ENCODE measurements at regions not wholly inside any gene's neighbourhood (a gene's known extent, or its start where the extent isn't known, plus 50 kb on each side); places are given as distances from the start of the nearest gene placed in this dataset.

- Histone ChIP-seq H3K79me2 (ENCODE audit: low read depth) (no peaks in the 10 kb centered on the region), H2AFZ (replicated peaks) (peak overlapping the region; percentile 33), H3K9me3 (ENCODE audit: low read depth) (no peaks in the 10 kb centered on the region), H3K4me1 (no peaks in the 10 kb centered on the region), H3K27me3 (no peaks in the 10 kb centered on the region), H3K4me3 (no peak overlapping the region), H4K20me1 (ENCODE audit: low read depth) (no peaks in the 10 kb centered on the region), H3K36me3 (no peaks in the 10 kb centered on the region), H3K9ac (no peak overlapping the region), H3F3A (ENCODE audit: low read depth) (no peaks in the 10 kb centered on the region), H3K27ac (no peak overlapping the region), H3K4me2 (no peak overlapping the region)
- Mint-ChIP-seq H3K9me3 (peaks cover 4% of the 10 kb centered on the region), H3K4me1 (peaks cover 14% of the 10 kb centered on the region), H3K36me3 (no peaks in the 10 kb centered on the region), H3K27me3 (ENCODE audit: insufficient read depth, low read depth) (no peaks in the 10 kb centered on the region), H3K4me3 (no peak overlapping the region), H3K27ac (peak overlapping the region; percentile 27)
- no peak for TF ChIP-seq CTCF (IDR thresholded peaks at IDR 0.05)
- no peak for TF ChIP-seq EZH2phosphoT487 (IDR thresholded peaks at IDR 0.05)
- no peak for TF ChIP-seq EZH2 (IDR thresholded peaks at IDR 0.05)
- DNase-seq (ENCODE audit: low spot score): no peak
Measured at GRCh38 chr6:71446470-71446869, 157.9 kb downstream of the OGFRL1 start.

DNA sequence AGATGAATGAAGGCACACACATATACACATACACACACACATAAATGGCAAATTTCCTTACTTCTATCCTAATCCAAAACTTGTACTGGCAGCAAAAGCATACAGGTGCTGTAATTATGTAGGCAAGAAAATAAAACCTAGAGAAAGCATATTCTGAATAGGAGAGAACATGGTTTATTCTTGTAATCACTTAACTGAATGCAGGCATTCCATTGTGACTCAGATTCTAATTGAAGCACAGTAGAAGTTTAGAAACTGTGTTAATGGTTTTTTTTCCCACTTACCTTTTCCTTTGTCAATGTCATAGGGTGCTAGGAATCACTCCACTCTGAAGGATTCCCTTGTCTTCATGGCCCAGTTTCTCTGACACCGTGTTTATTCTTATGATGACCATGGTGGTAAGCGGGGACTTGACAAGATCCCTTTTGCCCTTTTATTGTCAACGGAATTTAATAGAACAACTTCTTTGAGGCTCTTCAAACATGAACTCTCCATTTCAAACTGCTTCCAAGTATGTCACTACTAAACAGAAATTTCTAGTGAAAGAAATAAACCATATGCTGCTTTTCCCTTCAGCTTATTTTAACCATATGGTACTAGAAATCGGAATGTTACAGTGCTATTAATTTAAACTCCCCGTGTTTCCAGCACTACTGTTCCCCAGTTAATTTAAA lies 164.2 kb downstream of the OGFRL1 start:
- Histone ChIP-seq H3K9me3 (ENCODE audit: low read depth) (no peaks in the 10 kb centered on the region), H3K36me3 (no peaks in the 10 kb centered on the region), H3K9ac (no peak overlapping the region), H3K4me2 (no peak overlapping the region), H2AFZ (replicated peaks) (no peak overlapping the region), H3F3A (ENCODE audit: low read depth) (no peaks in the 10 kb centered on the region), H3K27ac (no peak overlapping the region), H4K20me1 (ENCODE audit: low read depth) (no peaks in the 10 kb centered on the region), H3K79me2 (ENCODE audit: low read depth) (no peaks in the 10 kb centered on the region), H3K4me1 (no peaks in the 10 kb centered on the region), H3K4me3 (no peak overlapping the region), H3K27me3 (no peaks in the 10 kb centered on the region)
- Mint-ChIP-seq H3K4me3 (no peak overlapping the region), H3K9me3 (peaks cover 9% of the 10 kb centered on the region), H3K36me3 (no peaks in the 10 kb centered on the region), H3K27me3 (ENCODE audit: insufficient read depth, low read depth) (no peaks in the 10 kb centered on the region), H3K27ac (no peak overlapping the region), H3K4me1 (peaks cover 4% of the 10 kb centered on the region)
- TF ChIP-seq EZH2phosphoT487 (IDR thresholded peaks at IDR 0.05) (no peak), CTCF (IDR thresholded peaks at IDR 0.05) (no peak)
- no peak for DNase-seq (ENCODE audit: low spot score)

GRCh38 chr6:71453371-71453706 lies 164.7 kb downstream of the OGFRL1 start:
- no peaks in the 10 kb centered on the region for H3K4me1 ChIP-seq
- Mint-ChIP-seq H3K27ac (no peak overlapping the region), H3K36me3 (no peaks in the 10 kb centered on the region), H3K9me3 (peaks cover 9% of the 10 kb centered on the region), H3K4me1 (peaks cover 4% of the 10 kb centered on the region), H3K4me3 (no peak overlapping the region), H3K27me3 (ENCODE audit: insufficient read depth, low read depth) (no peaks in the 10 kb centered on the region)
- H3K4me2 ChIP-seq: no peak overlapping the region
- H3K9me3 ChIP-seq (ENCODE audit: low read depth): no peaks in the 10 kb centered on the region
- H4K20me1 ChIP-seq (ENCODE audit: low read depth): no peaks in the 10 kb centered on the region
- TF ChIP-seq EZH2 (IDR thresholded peaks at IDR 0.05) (no peak), EZH2phosphoT487 (IDR thresholded peaks at IDR 0.05) (no peak), CTCF (IDR thresholded peaks at IDR 0.05) (no peak)
- no peaks in the 10 kb centered on the region for H3F3A ChIP-seq (ENCODE audit: low read depth)
- H3K27me3 ChIP-seq: no peaks in the 10 kb centered on the region
- no peaks in the 10 kb centered on the region for H3K36me3 ChIP-seq
- H2AFZ ChIP-seq (replicated peaks): no peak overlapping the region
- H3K27ac ChIP-seq: no peak overlapping the region
- H3K79me2 ChIP-seq (ENCODE audit: low read depth): no peaks in the 10 kb centered on the region
- DNase-seq (ENCODE audit: low spot score): no peak
- no peak overlapping the region for H3K9ac ChIP-seq
- H3K4me3 ChIP-seq: no peak overlapping the region

All from neural progenitor cell (in vitro differentiated cells).